HG03095 (cell line): ENCODE measurements at regions not wholly inside any gene's neighbourhood (a gene's known extent, or its start where the extent isn't known, plus 50 kb on each side); places are given as distances from the start of the nearest gene placed in this dataset.

Experiments
- ATAC-seq: cut with Tn5 transposase; IDR thresholded peaks from one replicate; pipeline ENCODE4 v1.9.1; 2021; ENCODE audit warnings: moderate library complexity; ENCODE audit not compliant: unreplicated experiment

DNA sequence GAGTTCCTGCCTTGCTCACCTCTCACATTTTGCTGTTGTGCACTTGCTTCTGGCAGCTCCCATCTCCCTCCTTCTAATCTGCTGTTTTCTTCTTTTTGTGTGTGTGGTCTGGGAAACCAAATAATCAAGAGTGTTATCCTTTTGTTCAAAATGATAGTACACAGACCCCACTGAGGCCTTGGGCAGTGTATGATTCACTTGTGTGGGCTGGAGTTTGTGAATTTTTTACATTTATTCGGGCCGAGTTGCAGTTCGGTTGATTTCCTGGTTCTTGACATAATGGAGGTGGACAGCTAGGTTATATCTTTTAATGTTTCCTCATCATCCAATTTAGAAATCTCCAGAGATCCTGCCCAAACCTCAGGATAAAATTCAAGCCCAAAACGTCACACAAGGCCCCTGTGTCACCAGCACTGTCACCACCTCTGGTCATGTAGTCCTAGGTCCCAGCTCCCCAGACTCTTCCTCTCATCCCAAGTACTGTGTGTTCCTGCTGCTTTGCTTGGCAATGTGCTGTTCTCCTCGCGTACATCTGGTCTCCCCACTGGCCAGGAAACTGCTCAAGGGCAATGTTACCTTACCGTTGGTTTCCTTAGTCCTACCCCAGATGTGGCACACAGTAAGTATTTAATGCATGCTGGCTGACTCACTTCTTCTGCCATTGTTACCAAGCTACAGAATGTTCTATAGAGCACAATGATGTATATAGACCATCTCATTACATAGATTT, 55.7 kb upstream of the PHACTR2 start:
- ATAC-seq: no peak

GRCh38 chr6:143621159-143621873, 56.4 kb upstream of the PHACTR2 start:
- no peak for ATAC-seq

DNA sequence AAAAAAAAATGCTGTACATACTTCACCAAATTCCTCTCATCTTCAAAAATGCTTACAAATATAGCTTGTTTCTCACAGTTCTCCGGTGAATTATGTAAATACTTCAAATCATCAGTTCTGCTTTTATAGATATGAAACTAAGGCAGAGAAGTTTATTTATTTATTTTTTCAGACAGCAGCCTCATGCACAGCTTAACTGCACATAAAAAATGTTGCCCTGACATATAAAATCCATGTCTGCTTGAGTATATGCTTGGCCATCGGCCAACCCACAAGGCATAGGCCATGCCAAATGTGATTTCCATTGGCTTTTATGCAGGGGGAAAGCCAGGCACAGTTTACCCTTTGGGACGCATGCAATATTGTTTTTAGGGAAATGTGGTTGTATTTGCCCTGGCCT, 57.3 kb upstream of the PHACTR2 start:
- ATAC-seq: no peak

DNA sequence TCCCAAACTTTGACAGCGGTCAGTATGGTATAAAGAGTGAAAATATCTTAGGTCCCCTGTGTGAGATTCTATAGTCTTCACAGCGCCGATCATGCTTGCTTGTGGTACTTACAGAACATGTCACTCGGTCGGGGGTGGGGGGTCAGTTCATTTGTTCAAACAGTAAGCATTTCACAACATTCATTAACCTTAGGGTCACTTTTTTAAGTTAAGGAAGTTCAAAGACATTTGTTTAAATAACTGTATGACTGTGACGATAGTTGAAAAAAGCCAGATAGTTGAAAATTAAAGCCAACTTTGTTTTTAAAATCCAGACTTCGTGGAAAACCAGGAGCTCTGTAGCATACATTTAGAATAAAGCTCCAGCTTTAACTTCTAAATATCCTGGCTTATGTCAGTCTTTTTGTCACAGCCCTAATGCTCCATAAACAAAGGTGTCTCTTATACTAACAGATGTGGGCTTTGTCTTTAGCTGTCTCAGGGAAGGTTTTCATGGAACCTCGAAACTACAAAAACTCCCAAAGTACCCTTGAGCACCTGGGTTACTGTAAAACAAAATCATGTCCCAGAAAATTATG, 57.9 kb upstream of the PHACTR2 start:
- no peak for ATAC-seq

- ATAC-seq: no peak
These were observed 61.0 kb upstream of the PHACTR2 start for GRCh38 chr6:143616741-143617140.

DNA sequence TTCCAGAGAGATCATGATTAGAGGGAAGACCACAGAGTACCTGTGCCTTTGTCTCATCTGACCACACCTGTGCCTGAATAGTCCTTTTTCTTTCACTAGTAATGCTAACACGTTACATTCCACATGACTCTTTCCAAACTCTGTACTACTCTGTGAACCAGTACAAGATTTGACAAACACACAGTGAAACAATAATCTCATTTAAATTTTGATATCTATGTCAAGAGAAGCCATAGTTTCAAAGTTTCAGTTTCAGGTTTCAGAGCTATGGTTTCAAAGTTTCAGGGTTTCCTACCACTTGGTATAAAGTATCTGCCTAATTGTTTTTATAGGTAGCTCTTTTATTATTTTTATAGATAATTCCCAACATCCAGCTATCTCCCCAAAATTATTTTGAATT, 62.0 kb upstream of the PHACTR2 start:
- ATAC-seq: no peak

- no peak for ATAC-seq
These were observed 63.5 kb upstream of the PHACTR2 start for GRCh38 chr6:143614235-143614634.

GRCh38 chr6:143613749-143614148, 64.0 kb upstream of the PHACTR2 start:
- ATAC-seq: no peak

DNA sequence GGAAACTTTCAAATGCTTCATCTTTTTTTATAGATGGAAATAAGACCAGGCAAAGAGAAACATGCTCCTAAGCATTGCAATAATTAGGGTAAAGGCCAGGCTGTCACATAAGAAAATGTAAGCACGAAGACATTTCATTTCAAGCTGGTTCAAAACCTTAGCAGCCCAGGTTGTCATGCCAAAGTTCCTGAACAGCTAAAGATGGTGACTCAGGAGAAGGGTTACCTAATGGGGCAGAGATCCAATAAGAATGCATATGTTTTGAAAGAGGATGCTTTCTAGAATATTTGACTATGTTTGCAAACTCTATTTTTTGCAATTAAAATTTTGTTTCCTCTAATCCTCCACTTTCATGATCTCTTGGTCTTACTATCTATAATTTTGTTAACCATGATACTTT, 65.6 kb upstream of the PHACTR2 start:
- no peak for ATAC-seq

DNA sequence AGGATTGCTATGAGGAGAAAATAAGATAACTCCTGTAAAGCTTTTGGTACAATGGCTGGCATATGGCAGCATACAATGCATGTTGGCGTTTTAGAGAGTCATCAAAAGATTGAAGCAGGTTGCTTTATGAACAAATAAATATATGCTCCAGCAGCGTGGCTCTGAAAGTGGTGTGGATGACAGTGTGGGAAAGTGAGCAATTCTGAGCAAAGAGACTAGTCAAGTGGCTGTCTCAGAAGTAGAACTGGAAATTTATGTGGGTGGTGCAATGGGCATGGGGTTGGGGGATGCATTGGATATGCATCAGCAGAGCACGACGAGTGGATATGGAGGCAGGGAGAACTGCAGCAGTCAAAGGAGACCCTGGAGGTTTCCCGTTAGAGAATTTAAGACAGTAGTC, 66.2 kb upstream of the PHACTR2 start:
- no peak for ATAC-seq

DNA sequence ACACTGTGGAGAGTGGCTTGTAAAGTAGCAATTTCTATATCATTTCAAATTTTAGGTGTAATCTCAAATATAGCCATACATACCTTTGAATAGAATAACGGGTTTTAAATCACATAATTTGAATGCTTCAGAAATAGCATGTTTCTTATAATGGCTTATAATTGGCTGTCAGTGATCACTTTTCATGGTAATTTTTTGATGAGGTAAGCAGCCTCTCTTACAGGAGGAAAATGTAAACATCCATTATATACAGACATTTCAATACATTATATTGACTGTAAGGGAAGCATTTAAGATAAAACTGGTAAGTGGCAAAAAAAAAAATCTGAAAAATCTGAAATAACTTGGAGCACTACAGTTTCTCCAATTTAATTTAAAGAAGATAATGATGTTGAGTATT, 67.8 kb upstream of the PHACTR2 start:
- no peak for ATAC-seq

DNA sequence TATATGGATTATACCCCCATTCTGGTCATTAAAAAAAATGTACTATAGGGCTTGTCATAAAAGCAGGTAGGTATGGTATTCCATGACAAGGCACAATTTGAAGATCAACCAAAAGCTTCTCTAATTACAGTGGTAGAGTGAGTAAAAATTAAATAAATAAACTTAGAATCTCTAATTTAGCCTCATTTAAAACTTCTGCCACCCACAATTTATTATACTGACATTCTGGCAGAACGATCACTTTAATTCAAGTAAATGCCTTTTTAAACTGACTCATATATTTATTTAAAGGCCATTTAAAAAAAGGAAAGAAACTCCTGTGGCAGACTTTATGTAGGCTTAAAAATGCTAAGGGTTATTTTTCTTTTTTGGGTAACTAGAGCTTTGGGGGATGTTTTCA, 68.3 kb upstream of the PHACTR2 start:
- no peak for ATAC-seq

- no peak for ATAC-seq
These were observed 68.9 kb upstream of the PHACTR2 start for GRCh38 chr6:143608906-143609305.

- ATAC-seq: no peak
These were observed 69.8 kb upstream of the PHACTR2 start for GRCh38 chr6:143607974-143608373.

DNA sequence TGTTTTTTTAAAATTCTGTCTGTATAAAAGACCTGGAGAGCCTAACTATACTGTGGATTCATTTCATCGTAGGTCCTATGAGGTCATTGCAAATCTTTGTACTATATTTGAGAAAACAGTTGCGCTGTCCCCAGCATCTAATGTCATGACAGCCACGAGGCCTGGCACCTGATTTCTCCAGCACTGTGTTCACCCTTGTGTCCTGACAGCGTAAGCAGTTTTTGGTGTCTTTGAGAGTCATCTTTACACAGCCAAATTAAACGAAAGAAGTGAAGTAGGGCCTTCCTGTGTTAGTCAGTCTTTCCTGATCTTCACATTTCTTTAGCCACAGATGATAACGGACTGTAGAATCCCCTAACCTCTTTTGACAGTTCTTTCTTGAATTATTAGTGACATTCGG, 70.6 kb upstream of the PHACTR2 start:
- no peak for ATAC-seq

- ATAC-seq: no peak
These were observed 71.8 kb upstream of the PHACTR2 start for GRCh38 chr6:143605906-143606521.

DNA sequence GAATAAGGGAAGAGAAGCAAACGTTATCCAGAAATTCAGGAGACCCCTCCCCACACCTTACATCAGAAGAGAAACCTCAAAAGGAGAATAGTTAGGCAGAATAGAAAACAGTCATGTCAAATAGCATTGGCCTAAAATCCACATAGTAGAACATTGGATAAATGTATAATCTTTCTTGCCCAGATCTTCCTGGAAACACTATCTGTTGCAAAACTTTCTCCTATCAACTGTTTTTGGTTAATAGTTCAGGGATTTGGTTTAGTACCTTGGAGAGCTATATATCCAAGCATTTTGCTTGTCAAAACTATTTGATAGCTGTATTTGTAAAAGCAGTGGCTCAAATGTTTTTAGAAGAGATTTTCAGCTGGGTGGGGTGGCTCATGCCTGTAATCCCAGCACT, 74.3 kb upstream of the PHACTR2 start:
- no peak for ATAC-seq

GRCh38 chr6:143601504-143601903, 76.3 kb upstream of the PHACTR2 start:
- no peak for ATAC-seq

- no peak for ATAC-seq
These were observed 76.9 kb upstream of the PHACTR2 start for GRCh38 chr6:143600821-143601220.

GRCh38 chr6:143598466-143599080, 79.2 kb upstream of the PHACTR2 start:
- no peak for ATAC-seq

DNA sequence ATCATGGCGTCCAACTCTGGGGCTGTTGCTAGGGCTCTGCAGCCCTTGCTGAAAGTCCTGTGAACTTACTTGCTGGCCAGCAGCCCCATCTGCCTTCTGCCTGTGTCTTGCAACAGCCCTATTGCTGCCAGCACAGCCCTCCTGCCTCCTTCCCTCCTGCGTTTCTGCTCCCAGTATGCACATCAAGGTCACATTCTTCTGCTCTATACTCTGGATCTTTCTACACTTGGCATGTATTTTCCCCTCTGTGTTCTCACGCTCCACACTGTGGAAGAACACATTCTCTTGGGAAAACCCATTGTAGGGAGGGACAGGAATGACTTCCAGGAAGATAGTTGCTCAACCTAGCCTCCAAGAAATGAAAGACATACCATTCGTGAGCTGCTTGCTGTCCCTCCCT, 80.9 kb upstream of the PHACTR2 start:
- ATAC-seq: no peak
